ENCODE measurements at regions not wholly inside any gene's neighbourhood (a gene's known extent, or its start where the extent isn't known, plus 50 kb on each side); places are given as distances from the start of the nearest gene placed in this dataset.

GRCh38 chr5:8641786-8642505 is 773.0 kb downstream of the MTRR start:
- H3K4me1 Mint-ChIP-seq (ENCODE audit: low read depth) = no peaks in the 10 kb centered on the region
- H3K4me3 Mint-ChIP-seq = no peak overlapping the region
- H3K36me3 Mint-ChIP-seq (ENCODE audit: low read depth) = no peaks in the 10 kb centered on the region
- no peak overlapping the region for H3K27ac Mint-ChIP-seq
- H3K9me3 Mint-ChIP-seq = peaks cover 13% of the 10 kb centered on the region
- no peaks in the 10 kb centered on the region for H3K27me3 Mint-ChIP-seq

- no peaks in the 10 kb centered on the region for H3K36me3 Mint-ChIP-seq (ENCODE audit: low read depth)
- no peaks in the 10 kb centered on the region for H3K27me3 Mint-ChIP-seq
- no peaks in the 10 kb centered on the region for H3K4me1 Mint-ChIP-seq (ENCODE audit: low read depth)
- no peak overlapping the region for H3K4me3 Mint-ChIP-seq
- H3K9me3 Mint-ChIP-seq = peaks cover 8% of the 10 kb centered on the region
- no peak overlapping the region for H3K27ac Mint-ChIP-seq
Measured at GRCh38 chr5:8644377-8644776, 775.4 kb downstream of the MTRR start.

- Mint-ChIP-seq H3K27ac (no peak overlapping the region), H3K4me3 (no peak overlapping the region), H3K4me1 (ENCODE audit: low read depth) (no peaks in the 10 kb centered on the region), H3K36me3 (ENCODE audit: low read depth) (no peaks in the 10 kb centered on the region), H3K27me3 (no peaks in the 10 kb centered on the region), H3K9me3 (peaks cover 14% of the 10 kb centered on the region)
Measured at GRCh38 chr5:8647111-8647510, 778.2 kb downstream of the MTRR start.

GRCh38 chr5:8650186-8650585 is 781.2 kb downstream of the MTRR start:
- H3K9me3 Mint-ChIP-seq = peaks cover 13% of the 10 kb centered on the region

GRCh38 chr5:8660133-8660893 is 791.4 kb downstream of the MTRR start:
- no peaks in the 10 kb centered on the region for H3K36me3 Mint-ChIP-seq (ENCODE audit: low read depth)
- H3K27ac Mint-ChIP-seq = no peak overlapping the region
- H3K9me3 Mint-ChIP-seq = peaks cover 6% of the 10 kb centered on the region
- no peaks in the 10 kb centered on the region for H3K4me1 Mint-ChIP-seq (ENCODE audit: low read depth)
- H3K27me3 Mint-ChIP-seq = no peaks in the 10 kb centered on the region
- no peak overlapping the region for H3K4me3 Mint-ChIP-seq

More at GRCh38 chr5:8650186-8650585, 781.2 kb downstream of the MTRR start:
- H3K4me3 Mint-ChIP-seq = no peak overlapping the region
- H3K27ac Mint-ChIP-seq = no peak overlapping the region
- H3K36me3 Mint-ChIP-seq (ENCODE audit: low read depth) = no peaks in the 10 kb centered on the region
- no peaks in the 10 kb centered on the region for H3K27me3 Mint-ChIP-seq
- H3K4me1 Mint-ChIP-seq (ENCODE audit: low read depth) = no peaks in the 10 kb centered on the region

- Mint-ChIP-seq H3K27me3 (no peaks in the 10 kb centered on the region), H3K4me1 (ENCODE audit: low read depth) (no peaks in the 10 kb centered on the region), H3K4me3 (no peak overlapping the region), H3K27ac (no peak overlapping the region), H3K9me3 (no peaks in the 10 kb centered on the region), H3K36me3 (ENCODE audit: low read depth) (no peaks in the 10 kb centered on the region)
Measured at GRCh38 chr5:8663374-8663773, 794.4 kb downstream of the MTRR start.

GRCh38 chr5:8675182-8675581 is 806.2 kb downstream of the MTRR start:
- Mint-ChIP-seq H3K27ac (no peak overlapping the region), H3K9me3 (peaks cover 3% of the 10 kb centered on the region), H3K36me3 (ENCODE audit: low read depth) (no peaks in the 10 kb centered on the region), H3K27me3 (no peaks in the 10 kb centered on the region), H3K4me3 (no peak overlapping the region), H3K4me1 (ENCODE audit: low read depth) (no peaks in the 10 kb centered on the region)

- H3K9me3 Mint-ChIP-seq = peaks cover 3% of the 10 kb centered on the region
- H3K4me1 Mint-ChIP-seq (ENCODE audit: low read depth) = no peaks in the 10 kb centered on the region
- no peaks in the 10 kb centered on the region for H3K27me3 Mint-ChIP-seq
- H3K36me3 Mint-ChIP-seq (ENCODE audit: low read depth) = no peaks in the 10 kb centered on the region
- H3K4me3 Mint-ChIP-seq = no peak overlapping the region
- no peak overlapping the region for H3K27ac Mint-ChIP-seq
Measured at GRCh38 chr5:8676695-8677094, 807.7 kb downstream of the MTRR start.

GRCh38 chr5:8682381-8682780 is 813.4 kb downstream of the MTRR start:
- Mint-ChIP-seq H3K27me3 (no peaks in the 10 kb centered on the region), H3K4me1 (ENCODE audit: low read depth) (no peaks in the 10 kb centered on the region), H3K27ac (no peak overlapping the region), H3K9me3 (peaks cover 3% of the 10 kb centered on the region), H3K4me3 (no peak overlapping the region), H3K36me3 (ENCODE audit: low read depth) (no peaks in the 10 kb centered on the region)

GRCh38 chr5:8683496-8683895 is 814.5 kb downstream of the MTRR start:
- Mint-ChIP-seq H3K27me3 (no peaks in the 10 kb centered on the region), H3K9me3 (no peaks in the 10 kb centered on the region), H3K36me3 (ENCODE audit: low read depth) (no peaks in the 10 kb centered on the region), H3K4me3 (no peak overlapping the region), H3K27ac (no peak overlapping the region), H3K4me1 (ENCODE audit: low read depth) (no peaks in the 10 kb centered on the region)

- H3K27me3 Mint-ChIP-seq = no peaks in the 10 kb centered on the region
- no peak overlapping the region for H3K27ac Mint-ChIP-seq
- no peak overlapping the region for H3K4me3 Mint-ChIP-seq
- H3K36me3 Mint-ChIP-seq (ENCODE audit: low read depth) = no peaks in the 10 kb centered on the region
- no peaks in the 10 kb centered on the region for H3K4me1 Mint-ChIP-seq (ENCODE audit: low read depth)
- H3K9me3 Mint-ChIP-seq = no peaks in the 10 kb centered on the region
Measured at GRCh38 chr5:8685704-8686103, 816.8 kb downstream of the MTRR start.

GRCh38 chr5:8686707-8687106 is 817.8 kb downstream of the MTRR start:
- Mint-ChIP-seq H3K4me1 (ENCODE audit: low read depth) (no peaks in the 10 kb centered on the region), H3K36me3 (ENCODE audit: low read depth) (no peaks in the 10 kb centered on the region), H3K4me3 (no peak overlapping the region), H3K27me3 (no peaks in the 10 kb centered on the region), H3K27ac (no peak overlapping the region), H3K9me3 (no peaks in the 10 kb centered on the region)

GRCh38 chr5:8689773-8690172 is 820.8 kb downstream of the MTRR start:
- Mint-ChIP-seq H3K4me1 (ENCODE audit: low read depth) (no peaks in the 10 kb centered on the region), H3K27ac (no peak overlapping the region)

GRCh38 chr5:8691221-8691620 is 822.3 kb downstream of the MTRR start:
- Mint-ChIP-seq H3K27ac (no peak overlapping the region), H3K36me3 (ENCODE audit: low read depth) (no peaks in the 10 kb centered on the region), H3K27me3 (no peaks in the 10 kb centered on the region), H3K4me1 (ENCODE audit: low read depth) (no peaks in the 10 kb centered on the region), H3K4me3 (no peak overlapping the region), H3K9me3 (no peaks in the 10 kb centered on the region)

More at GRCh38 chr5:8689773-8690172, 820.8 kb downstream of the MTRR start:
- H3K27me3 Mint-ChIP-seq = no peaks in the 10 kb centered on the region
- no peaks in the 10 kb centered on the region for H3K9me3 Mint-ChIP-seq
- H3K4me3 Mint-ChIP-seq = no peak overlapping the region
- H3K36me3 Mint-ChIP-seq (ENCODE audit: low read depth) = no peaks in the 10 kb centered on the region

GRCh38 chr5:8693341-8693844 is 824.4 kb downstream of the MTRR start:
- H3K27me3 Mint-ChIP-seq = no peaks in the 10 kb centered on the region
- H3K4me1 Mint-ChIP-seq (ENCODE audit: low read depth) = no peaks in the 10 kb centered on the region
- peaks cover 2% of the 10 kb centered on the region for H3K9me3 Mint-ChIP-seq
- H3K36me3 Mint-ChIP-seq (ENCODE audit: low read depth) = no peaks in the 10 kb centered on the region
- H3K4me3 Mint-ChIP-seq = no peak overlapping the region
- no peak overlapping the region for H3K27ac Mint-ChIP-seq

All from stimulated activated naive CD8-positive, alpha-beta T cell treated with anti-CD3 and anti-CD28 coated beads, Interleukin-15, Interleukin-2, amounts not matched to agents 100 ng/mL and 50 ng/mL, for 24 hours (primary cell).